GM19438 (cell line): ENCODE measurements at regions not wholly inside any gene's neighbourhood (a gene's known extent, or its start where the extent isn't known, plus 50 kb on each side); places are given as distances from the start of the nearest gene placed in this dataset.

Experiments
- ATAC-seq: cut with Tn5 transposase; IDR thresholded peaks from one replicate; pipeline ENCODE4 v1.9.1; 2021; ENCODE audit warnings: low read depth; ENCODE audit not compliant: unreplicated experiment

DNA sequence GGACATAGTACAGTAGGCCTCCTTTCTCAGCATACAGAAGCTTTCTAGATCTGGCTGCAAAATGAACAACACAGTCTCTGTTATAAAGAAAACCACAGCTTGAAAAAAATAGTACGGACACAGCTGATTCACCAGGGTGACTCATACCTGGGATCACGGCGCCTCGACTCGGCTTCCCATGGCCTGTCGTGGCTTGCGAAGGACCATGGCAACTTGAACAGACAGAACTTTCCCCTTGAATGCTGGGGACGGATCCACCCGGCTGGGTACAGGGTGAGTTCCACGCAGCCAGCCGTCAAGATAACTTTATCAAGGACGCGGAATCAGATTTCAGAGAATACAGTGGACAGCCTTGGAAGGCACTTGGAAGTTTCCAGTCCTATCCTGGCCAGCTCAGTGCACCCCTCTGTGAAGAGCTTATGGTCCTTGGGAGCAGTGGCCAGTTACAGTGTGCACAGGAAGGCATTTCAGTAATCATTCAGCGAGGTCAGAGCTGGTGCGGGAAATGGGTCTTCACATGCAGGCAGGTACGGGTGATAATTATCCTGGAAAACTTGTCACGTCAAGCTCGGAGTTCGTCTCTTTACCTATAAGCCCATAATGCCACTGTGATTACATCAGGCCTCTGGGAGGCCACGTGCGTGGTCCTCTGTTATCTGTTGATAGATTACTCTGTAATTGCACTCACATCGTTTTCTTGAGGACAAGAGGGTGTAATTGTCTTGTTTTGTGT lies 57.9 kb upstream of the MAF start:
- no peak for ATAC-seq

DNA sequence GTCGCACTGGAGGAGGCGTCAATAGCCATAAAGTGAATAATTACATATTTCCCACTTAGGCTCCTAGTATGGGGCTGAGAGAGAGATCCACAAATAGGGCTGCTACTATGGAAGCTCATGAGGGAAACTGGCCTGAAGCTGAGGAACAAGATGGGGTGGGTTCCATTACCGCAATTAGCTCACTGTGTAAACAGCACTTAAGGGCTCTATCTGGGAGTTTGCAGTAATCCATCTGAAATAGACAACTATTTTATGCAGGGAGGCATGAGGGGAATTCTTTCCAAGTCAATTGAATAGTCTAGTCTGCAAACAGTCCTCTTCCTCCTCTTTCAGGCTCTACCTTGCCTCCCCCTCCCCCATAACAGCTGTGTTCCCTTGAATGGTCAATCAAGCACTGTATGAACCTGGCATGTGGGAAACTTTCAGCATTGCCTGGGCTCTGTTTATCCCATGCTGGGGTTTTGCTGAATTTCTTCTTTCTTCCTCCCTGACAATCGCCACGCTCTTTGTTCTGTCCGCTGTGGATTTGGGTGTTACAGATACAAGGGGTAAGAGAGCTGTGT lies 56.1 kb upstream of the MAF start:
- no peak for ATAC-seq

- no peak for ATAC-seq
These were observed 52.9 kb upstream of the MAF start for GRCh38 chr16:79653373-79653891.

- no peak for ATAC-seq
These were observed 50.8 kb upstream of the MAF start for GRCh38 chr16:79651363-79651762.
